Omental fat pad (tissue), 3 donors: ENCODE measurements at regions not wholly inside any gene's neighbourhood (a gene's known extent, or its start where the extent isn't known, plus 50 kb on each side); places are given as distances from the start of the nearest gene placed in this dataset.
"Not testable (repeated sequence)": the region's sequence is repeated elsewhere in the genome, so short reads cannot be mapped to it uniquely, and the experiment has no call there.

Experiments
- ATAC-seq: fragments of 150-250 bp; one replicate; pipeline ENCODE4 v1.9.1; 2016; ENCODE audit warnings: mild to moderate bottlenecking, moderate library complexity; ENCODE audit not compliant: low FRiP score
- DNase-seq: peaks from one replicate; pipeline ENCODE4 v3.0.0-alpha.2; 2019; ENCODE audit warnings: low spot score
- CTCF ChIP-seq, 3 donors: fragments of 450-650 bp; IDR thresholded peaks; one replicate each; pipeline ENCODE4 v1.5.1; 2016 to 2017; ENCODE audit warnings: antibody characterized with exemption in 3 of 3, mild to moderate bottlenecking in 3 of 3, moderate library complexity in 2 of 3

GRCh38 chr12:46608431-46609272 lies 217.1 kb downstream of the SLC38A4 start:
- TF ChIP-seq CTCF (IDR thresholded peaks at IDR 0.05), result no peak
- DNase-seq, result no peak
- no peak for ATAC-seq

GRCh38 chr12:46604684-46605083 lies 221.1 kb downstream of the SLC38A4 start:
- DNase-seq (no peak), ATAC-seq (no peak)
- TF ChIP-seq CTCF (IDR thresholded peaks at IDR 0.05), result no peak

- no peak for DNase-seq
- no peak for TF ChIP-seq CTCF (IDR thresholded peaks at IDR 0.05)
These were observed 221.9 kb downstream of the SLC38A4 start for GRCh38 chr12:46603776-46604456.

GRCh38 chr12:46602474-46602873 lies 223.3 kb downstream of the SLC38A4 start:
- no peak for ATAC-seq
- DNase-seq, result no peak
- no peak for TF ChIP-seq CTCF (IDR thresholded peaks at IDR 0.05)

More at GRCh38 chr12:46603776-46604456, 221.9 kb downstream of the SLC38A4 start:
- no peak for ATAC-seq

GRCh38 chr12:46590991-46591703 lies 218.6 kb upstream of the SLC38A2 start:
- ATAC-seq (no peak), DNase-seq (no peak)
- no peak for TF ChIP-seq CTCF (IDR thresholded peaks at IDR 0.05)

- ATAC-seq (no peak), DNase-seq (no peak)
- no peak for TF ChIP-seq CTCF (IDR thresholded peaks at IDR 0.05)
These were observed 213.5 kb upstream of the SLC38A2 start for GRCh38 chr12:46585854-46586621.

- not testable (repeated sequence) for DNase-seq, ATAC-seq
These were observed 211.5 kb upstream of the SLC38A2 start for GRCh38 chr12:46584098-46584497.

- DNase-seq, ATAC-seq: not testable (repeated sequence)
These were observed 209.4 kb upstream of the SLC38A2 start for GRCh38 chr12:46581990-46582389.
